NCI-H2171 treated with DMSO at 0.1 percent for 48 hours (cell line): ENCODE measurements at regions not wholly inside any gene's neighbourhood (a gene's known extent, or its start where the extent isn't known, plus 50 kb on each side); places are given as distances from the start of the nearest gene placed in this dataset.

Experiments used
- DNase-seq: peaks from one replicate; lab custom pipeline; 2025; lab: John Stamatoyannopoulos, UW

- no peak for DNase-seq
Measured at GRCh38 chr22:47818496-47818895, 1056.0 kb downstream of the TBC1D22A start.

- DNase-seq, result no peak
Measured at GRCh38 chr22:47817380-47817779, 1054.9 kb downstream of the TBC1D22A start.

DNA sequence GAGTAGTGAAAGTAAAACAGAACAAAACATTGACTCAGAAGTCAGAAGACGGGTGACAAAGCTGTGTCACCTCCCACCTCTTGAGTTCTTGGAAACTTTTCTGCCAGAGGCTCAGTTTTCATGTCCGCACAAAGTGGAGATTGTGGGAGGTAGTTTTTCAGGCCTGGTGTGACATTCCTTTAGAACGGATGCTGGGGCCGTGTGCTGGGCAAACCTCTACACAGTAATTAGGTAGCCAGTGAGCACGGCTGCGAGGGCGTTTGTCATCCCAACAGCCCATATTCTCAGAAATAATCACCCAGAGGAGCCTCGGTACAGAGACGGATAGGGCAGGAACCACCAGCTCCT, 1054.4 kb downstream of the TBC1D22A start:
- DNase-seq, result no peak

- no peak for DNase-seq
Measured at GRCh38 chr22:47816121-47816862, 1053.8 kb downstream of the TBC1D22A start.

GRCh38 chr22:47814474-47814873, 1052.0 kb downstream of the TBC1D22A start:
- no peak for DNase-seq

GRCh38 chr22:47813661-47814060, 1051.2 kb downstream of the TBC1D22A start:
- DNase-seq, result no peak

DNA sequence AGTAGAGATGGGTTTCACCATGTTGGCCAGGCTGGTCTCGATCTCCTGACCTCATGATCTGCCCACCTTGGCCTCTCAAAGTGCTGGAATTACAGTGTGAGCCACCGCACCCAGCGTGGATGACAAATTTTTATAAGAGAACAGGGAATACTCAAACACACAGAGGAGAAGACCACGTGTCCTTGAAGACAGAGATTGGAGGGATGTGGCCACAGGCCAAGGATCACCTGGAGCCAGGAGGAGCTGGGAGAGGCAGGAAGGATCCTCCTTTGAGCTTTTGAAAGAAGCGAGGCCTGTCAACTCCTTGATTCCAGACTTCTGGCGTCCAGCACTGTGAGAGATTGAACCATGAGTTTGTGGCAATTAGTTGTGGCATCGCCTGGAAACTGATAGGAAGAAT, 1049.5 kb downstream of the TBC1D22A start:
- DNase-seq, result no peak

- DNase-seq, result no peak
Measured at GRCh38 chr22:47810505-47811500, 1048.4 kb downstream of the TBC1D22A start.

DNA sequence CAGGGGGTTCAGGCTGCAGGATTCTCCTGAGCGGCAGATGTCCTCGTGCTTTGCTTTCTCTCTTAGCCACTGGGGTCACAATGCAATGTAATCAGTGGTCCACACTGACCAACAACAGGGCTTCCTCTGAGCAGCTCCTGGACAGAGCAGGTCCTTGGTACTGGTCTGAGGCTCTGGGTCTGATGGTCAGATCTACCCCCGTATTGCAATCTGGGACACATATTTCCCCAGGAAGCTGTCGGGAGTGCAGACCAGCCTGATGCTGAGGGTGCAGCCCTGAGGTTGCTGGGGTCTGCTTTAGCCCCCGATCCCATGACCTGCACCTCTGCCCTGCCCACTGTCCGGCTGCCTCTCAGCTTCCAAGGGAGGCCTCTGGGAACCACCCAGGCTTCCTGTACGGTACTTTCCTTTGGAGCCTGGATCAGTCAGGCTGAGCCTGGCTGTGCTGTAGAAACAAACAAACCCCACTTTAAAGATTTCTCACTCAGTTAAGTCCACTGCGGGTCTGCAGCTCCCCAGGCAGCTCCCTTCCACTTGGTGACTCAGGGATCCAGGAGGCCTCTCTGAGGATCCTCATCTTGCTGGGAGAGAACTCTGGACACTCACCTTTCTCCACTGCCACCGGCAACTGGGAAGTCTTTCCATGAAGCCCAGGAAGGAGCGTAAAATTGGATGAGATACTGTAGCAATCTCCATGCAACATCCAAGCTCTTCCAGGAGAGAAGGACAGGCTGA, 1046.6 kb downstream of the TBC1D22A start:
- no peak for DNase-seq

DNA sequence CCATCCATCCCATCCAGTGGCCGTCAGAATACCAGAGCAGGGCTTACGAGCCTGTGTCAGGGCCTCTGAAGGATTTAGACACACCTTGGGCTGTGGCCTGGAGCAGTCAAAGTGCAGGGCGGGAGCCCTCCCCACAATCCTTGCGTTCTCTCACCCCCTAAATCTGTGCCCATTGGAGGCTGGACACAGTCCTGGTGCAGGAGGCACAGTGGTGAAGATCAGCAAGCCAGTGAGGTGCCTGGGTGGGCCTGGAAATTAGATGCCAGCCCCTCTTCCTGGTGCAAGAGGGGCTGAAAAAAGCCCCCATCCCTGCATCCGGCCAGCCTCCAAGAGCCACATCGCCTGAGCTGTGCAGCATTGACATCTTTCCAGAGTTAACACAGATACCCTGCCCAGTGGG, 1045.8 kb downstream of the TBC1D22A start:
- no peak for DNase-seq

- no peak for DNase-seq
Measured at GRCh38 chr22:47807506-47807905, 1045.1 kb downstream of the TBC1D22A start.

DNA sequence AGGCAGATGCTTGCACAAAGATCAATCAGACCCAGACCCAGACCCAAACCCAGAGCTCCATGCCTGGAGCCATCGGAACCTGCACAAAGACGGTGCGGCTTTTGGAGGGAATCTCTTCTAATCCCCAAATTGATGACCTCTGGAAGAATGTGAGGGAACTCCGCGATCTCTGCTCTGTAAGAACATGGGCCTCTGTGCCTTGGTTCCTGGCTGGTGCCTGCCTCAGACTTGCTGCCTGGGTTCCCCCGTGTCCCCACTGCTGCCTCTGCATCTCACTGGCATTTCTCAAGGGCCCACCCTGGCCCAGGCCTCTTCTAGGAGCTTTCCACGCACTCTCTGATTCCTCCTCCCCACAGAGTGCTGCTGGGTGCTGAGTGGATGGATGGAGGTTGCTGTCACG, 1044.4 kb downstream of the TBC1D22A start:
- no peak for DNase-seq

DNA sequence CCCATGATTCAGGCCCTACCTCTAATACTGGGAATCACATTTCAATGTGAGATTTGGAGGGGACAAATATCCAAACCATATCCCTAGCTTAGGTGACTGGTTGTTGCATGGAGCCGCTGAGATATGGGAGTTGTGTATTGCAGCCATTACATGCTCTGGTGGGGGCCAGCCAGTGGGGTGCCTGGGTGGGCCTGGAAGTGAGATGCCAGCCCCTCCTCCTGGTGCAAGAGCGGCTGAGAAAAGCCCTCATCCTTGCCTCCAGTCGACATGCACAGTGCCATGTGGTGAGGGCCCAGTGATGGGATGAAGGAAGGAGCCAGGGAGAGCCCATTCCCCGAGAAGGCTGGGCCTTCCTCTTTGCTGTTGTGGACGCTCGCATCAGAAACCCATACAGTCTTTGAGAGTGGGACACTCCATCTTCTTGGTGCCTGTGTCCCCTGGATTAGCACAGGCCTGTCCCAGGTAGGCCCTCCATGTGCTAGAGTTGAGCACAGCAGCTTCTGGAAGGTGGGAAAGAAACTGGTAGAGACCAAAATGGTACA, 1043.0 kb downstream of the TBC1D22A start:
- no peak for DNase-seq

DNA sequence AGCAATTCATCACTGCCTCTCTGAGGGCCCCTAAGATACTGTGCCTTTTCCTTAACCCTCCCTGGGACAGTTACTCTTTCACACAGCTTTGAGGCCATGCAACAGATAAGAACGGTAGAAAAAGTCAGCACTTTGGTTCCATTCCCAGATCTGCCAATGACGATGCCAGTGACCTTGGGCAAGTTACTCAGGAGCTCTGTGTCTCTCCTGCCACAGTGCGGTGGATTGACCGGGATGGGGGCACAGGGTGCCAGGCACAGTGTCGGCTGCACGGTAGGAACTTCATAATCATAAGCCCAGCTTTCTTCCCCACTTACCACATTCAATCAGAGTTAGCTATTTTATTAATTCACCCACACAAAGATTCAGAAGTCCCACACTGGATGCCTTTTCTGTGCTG, 1041.8 kb downstream of the TBC1D22A start:
- no peak for DNase-seq

DNA sequence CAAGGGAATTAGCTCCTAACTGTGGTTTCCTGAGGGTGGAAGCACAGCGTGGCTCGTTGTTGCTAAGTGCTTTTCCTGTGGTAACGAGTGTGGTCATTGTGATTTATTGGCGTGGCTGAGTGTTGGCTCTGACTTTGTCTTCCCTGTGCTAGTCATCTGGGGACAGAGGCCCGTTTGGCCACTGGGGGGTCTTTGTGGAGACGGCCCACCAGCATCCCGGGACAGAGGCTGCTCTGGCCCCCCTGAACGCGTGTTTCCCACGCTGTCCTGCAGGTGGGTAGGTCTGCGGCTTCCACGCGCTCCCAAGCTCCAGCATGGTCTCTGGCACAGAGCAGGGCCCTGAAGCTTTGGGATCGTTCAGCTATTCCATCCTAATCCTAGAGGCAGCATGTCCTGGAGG, 1040.0 kb downstream of the TBC1D22A start:
- no peak for DNase-seq

- no peak for DNase-seq
Measured at GRCh38 chr22:47801541-47802245, 1039.2 kb downstream of the TBC1D22A start.

- DNase-seq, result no peak
Measured at GRCh38 chr22:47798229-47798628, 1035.8 kb downstream of the TBC1D22A start.

- no peak for DNase-seq
Measured at GRCh38 chr22:47797342-47797945, 1035.0 kb downstream of the TBC1D22A start.

DNA sequence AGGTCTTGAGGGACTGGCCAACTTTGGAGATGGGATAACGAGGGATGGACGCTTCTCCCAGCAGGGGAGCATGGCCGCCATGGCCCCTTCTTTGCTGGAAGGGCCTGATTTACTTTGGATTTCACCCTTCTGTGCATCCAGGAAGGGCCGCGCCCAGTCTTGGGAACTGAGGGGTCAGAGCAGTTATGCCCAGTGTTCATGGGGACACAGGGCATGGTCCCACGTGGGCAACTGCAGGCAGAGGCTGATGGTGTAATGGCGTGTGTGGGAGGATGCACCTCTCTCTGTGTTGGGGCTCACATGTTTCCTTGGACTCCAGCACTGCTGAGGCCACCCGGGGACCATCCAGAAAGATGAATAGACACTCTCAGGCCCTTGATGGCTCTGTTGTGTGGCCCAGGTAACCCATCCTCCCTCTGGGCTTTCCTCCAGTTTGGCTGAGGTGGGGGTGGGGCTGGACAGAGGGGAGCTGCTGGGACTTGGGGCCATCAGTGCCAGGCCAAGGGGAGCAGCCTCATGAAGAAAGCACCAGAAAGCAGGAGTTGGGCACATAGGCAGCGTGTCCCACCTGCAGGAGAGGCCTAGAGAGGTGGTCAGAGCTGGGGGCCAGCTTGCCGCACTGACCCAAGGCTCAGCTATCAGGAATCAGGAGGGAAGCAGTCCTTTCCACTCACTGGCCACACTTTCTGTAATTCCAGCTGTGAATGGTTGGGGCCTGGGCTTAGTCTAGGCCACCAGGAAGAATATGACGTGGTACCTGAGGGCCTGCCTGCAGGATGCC, 1033.9 kb downstream of the TBC1D22A start:
- no peak for DNase-seq

DNA sequence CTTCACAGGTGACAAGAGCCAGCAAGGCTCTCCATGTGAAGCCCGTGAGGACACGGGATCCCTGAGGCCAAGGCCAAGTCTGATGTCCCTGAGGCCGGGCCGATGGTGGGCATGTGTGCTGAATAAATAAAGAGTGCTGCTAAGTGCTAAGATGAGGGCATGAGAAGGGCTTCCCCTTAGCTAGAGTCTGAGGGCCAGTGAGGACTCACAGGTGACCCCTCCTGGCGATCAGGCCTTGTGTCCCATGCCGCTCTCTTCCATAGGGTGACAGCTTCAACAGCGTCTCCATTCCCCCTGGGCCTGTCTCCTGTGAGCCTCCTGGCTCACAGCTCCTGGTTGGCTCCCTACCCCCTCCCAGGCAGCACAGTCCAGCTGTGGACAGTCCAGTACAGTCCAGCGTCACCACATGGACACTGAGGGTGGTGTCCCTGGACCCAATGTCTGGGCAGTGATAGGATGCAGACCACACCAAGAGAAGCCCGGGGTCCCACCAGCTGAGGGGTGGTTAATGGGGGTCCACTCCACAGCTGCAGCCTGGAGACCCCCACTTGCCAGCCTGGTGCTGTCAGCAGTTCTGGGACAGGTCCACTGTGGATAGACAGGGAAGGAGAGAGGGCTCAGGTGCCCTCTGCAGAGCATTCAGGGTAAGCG, 1033.2 kb downstream of the TBC1D22A start:
- DNase-seq, result no peak
